GM18861 (cell line): ENCODE measurements at regions not wholly inside any gene's neighbourhood (a gene's known extent, or its start where the extent isn't known, plus 50 kb on each side); places are given as distances from the start of the nearest gene placed in this dataset.

Experiments used
- ATAC-seq: cut with Tn5 transposase; IDR thresholded peaks from one replicate; pipeline ENCODE4 v1.9.1; 2021; ENCODE audit not compliant: unreplicated experiment

- peak; percentile 81 for ATAC-seq
These were observed 100.5 kb downstream of the PALM2AKAP2 start for GRCh38 chr9:109880276-109881169.

- no peak for ATAC-seq
These were observed 103.6 kb downstream of the PALM2AKAP2 start for GRCh38 chr9:109883623-109884022.

- ATAC-seq = no peak
These were observed 106.0 kb downstream of the PALM2AKAP2 start for GRCh38 chr9:109886041-109886440.

GRCh38 chr9:109886617-109887016 is 106.6 kb downstream of the PALM2AKAP2 start:
- ATAC-seq = peak; percentile 87

- ATAC-seq = peak; percentile 10
These were observed 107.1 kb downstream of the PALM2AKAP2 start for GRCh38 chr9:109887079-109887478.

GRCh38 chr9:109888695-109889094 is 108.7 kb downstream of the PALM2AKAP2 start:
- ATAC-seq = no peak

- no peak for ATAC-seq
These were observed 109.5 kb downstream of the PALM2AKAP2 start for GRCh38 chr9:109889456-109889855.

- peak; percentile 37 for ATAC-seq
These were observed 113.2 kb downstream of the PALM2AKAP2 start for GRCh38 chr9:109893241-109893640.

- ATAC-seq = no peak
These were observed 114.5 kb downstream of the PALM2AKAP2 start for GRCh38 chr9:109894473-109894872.

GRCh38 chr9:109894921-109895758 is 115.1 kb downstream of the PALM2AKAP2 start:
- ATAC-seq = peak; percentile 78

GRCh38 chr9:109901201-109901600 is 121.2 kb downstream of the PALM2AKAP2 start:
- no peak for ATAC-seq

GRCh38 chr9:109903515-109904138 is 123.6 kb downstream of the PALM2AKAP2 start:
- no peak for ATAC-seq

- no peak for ATAC-seq
These were observed 124.7 kb downstream of the PALM2AKAP2 start for GRCh38 chr9:109904666-109905065.

- no peak for ATAC-seq
These were observed 125.5 kb downstream of the PALM2AKAP2 start for GRCh38 chr9:109905472-109905871.

GRCh38 chr9:109906766-109907382 is 126.9 kb downstream of the PALM2AKAP2 start:
- ATAC-seq = peak; percentile 22

GRCh38 chr9:109907400-109907799 is 127.4 kb downstream of the PALM2AKAP2 start:
- peak; percentile 75 for ATAC-seq

- no peak for ATAC-seq
These were observed 127.9 kb downstream of the PALM2AKAP2 start for GRCh38 chr9:109907810-109908458.

- no peak for ATAC-seq
These were observed 128.7 kb downstream of the PALM2AKAP2 start for GRCh38 chr9:109908459-109909390.
